ENCODE measurements at regions not wholly inside any gene's neighbourhood (a gene's known extent, or its start where the extent isn't known, plus 50 kb on each side); places are given as distances from the start of the nearest gene placed in this dataset.

DNA sequence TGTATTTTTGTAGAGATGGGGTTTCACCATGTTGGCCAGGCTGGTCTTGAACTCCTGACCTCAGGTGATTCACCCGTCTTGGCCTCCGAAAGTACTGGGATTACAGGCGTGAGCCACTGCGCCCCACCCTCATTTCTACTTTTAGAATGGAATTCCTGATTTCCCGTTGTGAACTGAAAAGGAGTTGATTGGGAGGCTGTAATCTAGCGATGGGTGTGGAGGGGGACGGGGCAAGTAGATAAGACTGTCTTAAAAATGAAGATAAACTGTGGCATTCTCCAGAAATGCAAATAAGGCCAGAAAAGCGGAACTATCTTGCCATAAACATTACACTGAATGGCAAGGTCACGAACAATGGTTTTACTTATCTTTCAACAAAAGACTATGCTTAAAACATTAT, 135.4 kb downstream of the TRIB2 start:
- Histone ChIP-seq H3K27ac (ENCODE audit: low read depth, low read length) (no peak overlapping the region), H3K79me2 (ENCODE audit: control insufficient read depth in 1 of 2, insufficient read depth in 2 of 2, low read length in 2 of 2) (no peaks in the 10 kb centered on the region), H4K5ac (ENCODE audit: insufficient read length, low read depth, low read length) (no peak overlapping the region), H2BK12ac (ENCODE audit: low read depth, low read length) (no peak overlapping the region), H3K4me2 (ENCODE audit: insufficient read depth in 1 of 2, low read depth in 2 of 2, low read length in 2 of 2) (no peak overlapping the region), H3K79me1 (ENCODE audit: low read depth, low read length) (no peaks in the 10 kb centered on the region), H3K23ac (ENCODE audit: insufficient read length) (no peak overlapping the region), H2BK5ac (ENCODE audit: low read depth, low read length) (no peak overlapping the region), H3K27me3 (replicated peaks in 1 of 4; ENCODE audit: control insufficient read depth in 3 of 4, extremely low read depth in 1 of 4, insufficient read depth in 3 of 4, low read length in 3 of 4) (no peaks in the 10 kb centered on the region), H3K36me3 (ENCODE audit: control insufficient read depth in 2 of 4, insufficient read depth in 4 of 4, low read length in 3 of 4) (peaks cover 0 to 6% (median 0%) of the 10 kb centered on the region in 4 experiments; a peak in 1 of 8 replicates), H3K23me2 (ENCODE audit: low read depth, low read length) (no peaks in the 10 kb centered on the region), H2BK20ac (ENCODE audit: low read length) (no peak overlapping the region), H3K9ac (replicated peaks in 1 of 4; ENCODE audit: extremely low read depth in 1 of 4, low read depth in 3 of 4, low read length in 3 of 4) (no peak overlapping the region), H4K91ac (replicated peaks; ENCODE audit: insufficient read length, low read length) (no peak overlapping the region), H3K4me1 (replicated peaks in 1 of 4; ENCODE audit: control insufficient read depth in 3 of 4, insufficient read depth in 4 of 4, low read length in 3 of 4) (no peaks in the 10 kb centered on the region), H3K56ac (replicated peaks; ENCODE audit: insufficient read length, low read depth, low read length) (no peak overlapping the region), H3K4me3 (ENCODE audit: extremely low read depth in 1 of 4, insufficient read depth in 2 of 4, low read depth in 3 of 4, low read length in 4 of 4) (no peak overlapping the region), H2BK120ac (replicated peaks; ENCODE audit: low read depth, low read length) (no peak overlapping the region), H3K18ac (ENCODE audit: extremely low read depth, low read length) (no peak overlapping the region), H4K8ac (ENCODE audit: extremely low read depth, insufficient read depth, low read length) (no peak overlapping the region), H3K4ac (replicated peaks; ENCODE audit: insufficient read length, low read depth, low read length) (no peak overlapping the region), H2AK5ac (ENCODE audit: low read depth, low read length) (no peak overlapping the region), H2BK15ac (ENCODE audit: low read length) (no peak overlapping the region), H4K20me1 (replicated peaks in 1 of 2; ENCODE audit: control insufficient read depth in 1 of 2, insufficient read depth in 2 of 2, low read length in 2 of 2) (no peaks in the 10 kb centered on the region), H3K14ac (ENCODE audit: insufficient read length) (no peak overlapping the region), H3K9me3 (ENCODE audit: insufficient read depth in 2 of 2, low read depth in 1 of 2, low read length in 1 of 2) (peaks cover 0 to 9% of the 10 kb centered on the region in 2 experiments; a peak in 3 of 4 replicates), H2AFZ (ENCODE audit: low read length) (no peak overlapping the region)
- ChIA-PET POLR2A (ENCODE audit: partially characterized antibody) (no interaction called here), CTCF (ENCODE audit: partially characterized antibody) (interaction anchor here (0.6 kb wide), 1 partner anchor 1408 kb away, joined by 3 read pairs; no protein-coding TSS in a partner anchor)
- DNase-seq (ENCODE audit: low read depth in 1 of 2, low spot score in 2 of 2), result no peak
- FAIRE-seq, result no peak
- 93% methylated on average over 9 of the region's 9 CpGs; no CpG with 5 or more reads in 1 of the 2 experiments for WGBS, 2 experiments (ENCODE audit: extremely low coverage in 1 of 2, insufficient coverage in 1 of 2, insufficient read length in 1 of 2, insufficient replicate concordance in 2 of 2, low coverage in 1 of 2, low lambda C conversion rate in 2 of 2, missing lambda C conversion rate in 1 of 2)
- TF ChIP-seq CBX8 (IDR thresholded peaks at IDR 0.05; ENCODE audit: borderline replicate concordance, low read depth, low read length), result no peak
- no peak for TF ChIP-seq ZNF274 (IDR thresholded peaks at IDR 0.05; ENCODE audit: borderline replicate concordance, extremely low read depth, low read length)
- TF ChIP-seq EP300 (IDR thresholded peaks at IDR 0.05; ENCODE audit: borderline replicate concordance in 1 of 2, low read depth in 2 of 2, low read length in 2 of 2), result no peak
- no peak for TF ChIP-seq KDM1A (IDR thresholded peaks at IDR 0.05; ENCODE audit: borderline replicate concordance, low read length)
- no peak for TF ChIP-seq JUND (IDR thresholded peaks at IDR 0.05; ENCODE audit: low read length)
- TF ChIP-seq SIX5 (IDR thresholded peaks at IDR 0.05; ENCODE audit: low read depth, low read length), result no peak
- no peak for TF ChIP-seq TEAD4 (IDR thresholded peaks at IDR 0.05; ENCODE audit: low read depth, low read length)
- TF ChIP-seq FOSL1 (IDR thresholded peaks at IDR 0.05; ENCODE audit: insufficient read depth, low read depth, low read length), result no peak
- TF ChIP-seq MAFK (IDR thresholded peaks at IDR 0.05; ENCODE audit: low read depth, low read length), result no peak
- TF ChIP-seq, protein P1, sequence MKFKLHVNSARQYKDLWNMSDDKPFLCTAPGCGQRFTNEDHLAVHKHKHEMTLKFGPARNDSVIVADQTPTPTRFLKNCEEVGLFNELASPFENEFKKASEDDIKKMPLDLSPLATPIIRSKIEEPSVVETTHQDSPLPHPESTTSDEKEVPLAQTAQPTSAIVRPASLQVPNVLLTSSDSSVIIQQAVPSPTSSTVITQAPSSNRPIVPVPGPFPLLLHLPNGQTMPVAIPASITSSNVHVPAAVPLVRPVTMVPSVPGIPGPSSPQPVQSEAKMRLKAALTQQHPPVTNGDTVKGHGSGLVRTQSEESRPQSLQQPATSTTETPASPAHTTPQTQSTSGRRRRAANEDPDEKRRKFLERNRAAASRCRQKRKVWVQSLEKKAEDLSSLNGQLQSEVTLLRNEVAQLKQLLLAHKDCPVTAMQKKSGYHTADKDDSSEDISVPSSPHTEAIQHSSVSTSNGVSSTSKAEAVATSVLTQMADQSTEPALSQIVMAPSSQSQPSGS (IDR thresholded peaks at IDR 0.05; ENCODE audit: low read length), result no peak
- no peak for TF ChIP-seq CTBP2 (IDR thresholded peaks at IDR 0.05; ENCODE audit: borderline replicate concordance, insufficient read depth, insufficient read length, low read length)
- no peak for TF ChIP-seq RNF2 (IDR thresholded peaks at IDR 0.05; ENCODE audit: borderline replicate concordance, low read depth, low read length, missing control alignments, poor library complexity, severe bottlenecking)
- no peak for TF ChIP-seq YY1 (IDR thresholded peaks at IDR 0.05; ENCODE audit: low read depth, low read length)

Measured in H1 (cell line).